CD4-positive, alpha-beta T cell (primary cell): ENCODE measurements at regions not wholly inside any gene's neighbourhood (a gene's known extent, or its start where the extent isn't known, plus 50 kb on each side); places are given as distances from the start of the nearest gene placed in this dataset.

Source experiments
- ATAC-seq: fragments of 200-7000 bp; cut with Tn5 transposase; one replicate; pipeline ENCODE4 v1.10.0; 2022; ENCODE audit warnings: mild to moderate bottlenecking; ENCODE audit not compliant: poor library complexity
- CTCF ChIA-PET: fragments of 350-600 bp; sonication (Branson Sonifier 250); formaldehyde crosslinking; loops from one replicate; lab custom pipeline; 2021; ENCODE audit warnings: antibody characterized with exemption, inconsistent platforms; lab: Charles Lee
- POLR2A ChIA-PET: fragments of 350-600 bp; sonication (Branson Sonifier 250); formaldehyde crosslinking; loops from one replicate; lab custom pipeline; 2021; ENCODE audit warnings: antibody characterized with exemption, inconsistent platforms; lab: Charles Lee
- DNase-seq, 14 experiments: peaks; one replicate each; pipeline ENCODE4 v3.0.0-alpha.2; 2013 to 2020; ENCODE audit warnings: mixed read lengths in 2 of 14
- H3K27ac ChIP-seq, 2 donors: one replicate each; pipeline versions ENCODE4 v1.5.1 to v1.7.0; 2013; ENCODE audit warnings: low read length in 2 of 2, low read depth in 1 of 2, mild to moderate bottlenecking in 1 of 2
- H3K27me3 ChIP-seq, 2 experiments: 1 replicate in 1 of 2; 2 replicates in 1 of 2; pipeline versions ENCODE4 v1.6.1 to v1.7.0; 2013; ENCODE audit warnings: low read length in 2 of 2, control low read depth in 1 of 2, mild to moderate bottlenecking in 1 of 2, moderate library complexity in 1 of 2; ENCODE audit not compliant: insufficient read depth in 2 of 2, control insufficient read depth in 1 of 2
- H3K36me3 ChIP-seq: one replicate; pipeline ENCODE4 v1.6.1; 2013; ENCODE audit warnings: low read length, control low read depth; ENCODE audit not compliant: insufficient read depth
- H3K4me1 ChIP-seq: one replicate; pipeline ENCODE4 v1.6.1; 2013; ENCODE audit warnings: low read length, control low read depth; ENCODE audit not compliant: insufficient read depth
- H3K4me3 ChIP-seq: one replicate; pipeline ENCODE4 v1.5.1; 2013; ENCODE audit warnings: mild to moderate bottlenecking, low read length, moderate library complexity
- H3K9me3 ChIP-seq, 2 experiments: 1 replicate in 1 of 2; 2 replicates in 1 of 2; pipeline versions ENCODE4 v1.6.1 to v1.7.0; 2013; ENCODE audit warnings: low read length in 2 of 2, mild to moderate bottlenecking in 2 of 2, control low read depth in 1 of 2, moderate library complexity in 1 of 2; ENCODE audit not compliant: control insufficient read depth in 1 of 2, insufficient read depth in 1 of 2
- H3K27ac Mint-ChIP-seq: one replicate; pipeline ENCODE4 v1.8.0; 2020; ENCODE audit warnings: mixed read lengths
- H3K27me3 Mint-ChIP-seq: one replicate; pipeline ENCODE4 v1.8.0; 2021; ENCODE audit warnings: mixed read lengths
- H3K36me3 Mint-ChIP-seq: one replicate; pipeline ENCODE4 v1.8.0; 2021; ENCODE audit warnings: low read depth, mixed read lengths
- H3K4me1 Mint-ChIP-seq: one replicate; pipeline ENCODE4 v1.8.0; 2021; ENCODE audit warnings: low read depth, mixed read lengths
- H3K4me3 Mint-ChIP-seq: one replicate; pipeline ENCODE4 v1.8.0; 2020; ENCODE audit warnings: mild to moderate bottlenecking, mixed read lengths
- H3K9me3 Mint-ChIP-seq: one replicate; pipeline ENCODE4 v1.8.0; 2020; ENCODE audit warnings: mixed read lengths
- intact Hi-C, 2 experiments: fragments of 100-400 bp; cut with DNase I in 1 of 2; cut with micrococcal nuclease in 1 of 2; formaldehyde crosslinking; loops; one replicate each; pipeline versions ENCODE4 v1.15.1 to v1.9.0; 2023 to 2025; cut with DNase I, micrococcal nuclease
- TF ChIP-seq, protein P1 (sequence below): fragments of 200-600 bp; IDR thresholded peaks from one replicate; pipeline ENCODE4 v1.8.0; 2022; ENCODE audit warnings: antibody characterized with exemption, mild to moderate bottlenecking

DNA sequence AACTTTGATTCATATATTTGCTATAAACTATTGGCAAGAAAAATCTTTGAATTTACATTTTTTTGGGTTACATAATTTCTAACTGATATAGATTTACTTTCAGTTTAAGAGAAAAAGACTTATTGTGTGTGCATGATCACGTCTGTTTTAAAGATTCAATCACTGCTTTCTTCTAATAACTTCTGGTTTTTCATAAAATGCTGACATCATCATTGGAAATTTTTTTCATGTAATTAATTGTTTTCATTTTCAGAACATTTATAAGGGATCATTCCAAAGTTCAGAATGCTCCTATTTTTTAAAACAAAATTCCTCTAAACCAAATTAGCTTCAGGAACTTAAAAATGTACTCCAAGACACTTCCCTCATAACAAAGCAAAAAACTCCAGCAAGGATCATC lies 500.7 kb upstream of the GBE1 start:
- CTCF ChIA-PET: no interaction called here
- no peak for ATAC-seq

GRCh38 chr3:82261637-82262036 lies 500.2 kb upstream of the GBE1 start:
- Histone ChIP-seq H3K27ac (no peak overlapping the region), H3K27me3 (no peaks in the 10 kb centered on the region), H3K36me3 (no peaks in the 10 kb centered on the region), H3K4me3 (no peak overlapping the region), H3K4me1 (no peaks in the 10 kb centered on the region), H3K9me3 (peaks cover 0 to 3% of the 10 kb centered on the region in 2 experiments)
- no peak overlapping the region for H3K4me3 Mint-ChIP-seq
- TF ChIP-seq, protein P1, sequence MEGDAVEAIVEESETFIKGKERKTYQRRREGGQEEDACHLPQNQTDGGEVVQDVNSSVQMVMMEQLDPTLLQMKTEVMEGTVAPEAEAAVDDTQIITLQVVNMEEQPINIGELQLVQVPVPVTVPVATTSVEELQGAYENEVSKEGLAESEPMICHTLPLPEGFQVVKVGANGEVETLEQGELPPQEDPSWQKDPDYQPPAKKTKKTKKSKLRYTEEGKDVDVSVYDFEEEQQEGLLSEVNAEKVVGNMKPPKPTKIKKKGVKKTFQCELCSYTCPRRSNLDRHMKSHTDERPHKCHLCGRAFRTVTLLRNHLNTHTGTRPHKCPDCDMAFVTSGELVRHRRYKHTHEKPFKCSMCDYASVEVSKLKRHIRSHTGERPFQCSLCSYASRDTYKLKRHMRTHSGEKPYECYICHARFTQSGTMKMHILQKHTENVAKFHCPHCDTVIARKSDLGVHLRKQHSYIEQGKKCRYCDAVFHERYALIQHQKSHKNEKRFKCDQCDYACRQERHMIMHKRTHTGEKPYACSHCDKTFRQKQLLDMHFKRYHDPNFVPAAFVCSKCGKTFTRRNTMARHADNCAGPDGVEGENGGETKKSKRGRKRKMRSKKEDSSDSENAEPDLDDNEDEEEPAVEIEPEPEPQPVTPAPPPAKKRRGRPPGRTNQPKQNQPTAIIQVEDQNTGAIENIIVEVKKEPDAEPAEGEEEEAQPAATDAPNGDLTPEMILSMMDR: no peak
- ChIA-PET CTCF (no interaction called here), POLR2A (interaction anchor here (0.7 kb wide), 1 partner anchor 12 kb away, joined by 3 read pairs; no protein-coding TSS in a partner anchor)
- DNase-seq (no peak), ATAC-seq (no peak)
- no peaks in the 10 kb centered on the region for H3K4me1 Mint-ChIP-seq
- intact Hi-C loops: no loop called here
- no peaks in the 10 kb centered on the region for H3K27me3 Mint-ChIP-seq
- no peaks in the 10 kb centered on the region for H3K9me3 Mint-ChIP-seq
- no peaks in the 10 kb centered on the region for H3K36me3 Mint-ChIP-seq
- H3K27ac Mint-ChIP-seq: no peak overlapping the region

More for the DNA sequence above, 500.7 kb upstream of the GBE1 start:
- Mint-ChIP-seq H3K36me3 (no peaks in the 10 kb centered on the region), H3K27me3 (no peaks in the 10 kb centered on the region), H3K4me1 (no peaks in the 10 kb centered on the region), H3K9me3 (peaks cover 2% of the 10 kb centered on the region), H3K27ac (no peak overlapping the region), H3K4me3 (no peak overlapping the region)
- Histone ChIP-seq H3K36me3 (no peaks in the 10 kb centered on the region), H3K27me3 (no peaks in the 10 kb centered on the region), H3K27ac (no peak overlapping the region), H3K9me3 (peaks cover 0 to 3% of the 10 kb centered on the region in 2 experiments), H3K4me3 (no peak overlapping the region), H3K4me1 (no peaks in the 10 kb centered on the region)
- POLR2A ChIA-PET: no interaction called here
- intact Hi-C loops: no loop called here
- DNase-seq: no peak
- TF ChIP-seq, protein P1: no peak

GRCh38 chr3:82261013-82261412 lies 499.6 kb upstream of the GBE1 start:
- no peaks in the 10 kb centered on the region for H3K4me1 ChIP-seq
- Mint-ChIP-seq H3K36me3 (no peaks in the 10 kb centered on the region), H3K27ac (no peak overlapping the region), H3K4me3 (no peak overlapping the region), H3K9me3 (no peaks in the 10 kb centered on the region), H3K27me3 (no peaks in the 10 kb centered on the region), H3K4me1 (no peaks in the 10 kb centered on the region)
- H3K9me3 ChIP-seq: peaks cover 0 to 3% of the 10 kb centered on the region in 2 experiments
- no peak for ATAC-seq
- no peak overlapping the region for H3K27ac ChIP-seq
- no peak for DNase-seq
- no peaks in the 10 kb centered on the region for H3K27me3 ChIP-seq
- POLR2A ChIA-PET: no interaction called here
- intact Hi-C loops: no loop called here
- TF ChIP-seq, protein P1: no peak
- no peak overlapping the region for H3K4me3 ChIP-seq
- CTCF ChIA-PET: no interaction called here
- H3K36me3 ChIP-seq: no peaks in the 10 kb centered on the region
